ENCODE measurements at regions not wholly inside any gene's neighbourhood (a gene's known extent, or its start where the extent isn't known, plus 50 kb on each side); places are given as distances from the start of the nearest gene placed in this dataset.

DNA sequence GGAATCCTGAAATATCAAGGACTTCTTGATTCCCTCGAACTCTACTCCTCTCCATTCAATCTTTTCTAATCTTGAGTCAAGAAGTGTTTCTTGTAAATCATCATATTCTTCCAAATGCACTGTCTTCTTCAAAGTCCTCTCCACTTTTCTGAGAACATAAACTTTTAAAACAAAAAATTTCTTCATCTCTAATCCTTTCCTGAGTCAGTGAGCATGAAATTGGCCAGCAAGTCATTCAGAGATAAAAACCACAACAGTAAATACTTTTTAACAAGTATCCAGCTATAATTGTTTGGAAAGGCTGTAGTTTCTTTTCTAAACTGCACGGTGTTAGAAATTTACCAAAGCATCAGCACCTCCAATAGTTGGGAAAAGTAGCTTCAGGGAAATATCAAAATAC is 312.6 kb upstream of the GALNT5 start:
- 57 to 75% (median 58%) methylated on average over 2 of the region's 2 CpGs for WGBS, 4 donors
- Histone ChIP-seq H3K4me1 (replicated peaks in 1 of 2) (no peaks in the 10 kb centered on the region), H3K27ac (no peak overlapping the region), H3K4me3 (no peak overlapping the region), H3K9me3 (replicated peaks in 1 of 3) (no peaks in the 10 kb centered on the region), H3K36me3 (replicated peaks in 1 of 2) (no peaks in the 10 kb centered on the region), H3K27me3 (no peaks in the 10 kb centered on the region)
- DNase-seq: no peak
- TF ChIP-seq, protein P1, sequence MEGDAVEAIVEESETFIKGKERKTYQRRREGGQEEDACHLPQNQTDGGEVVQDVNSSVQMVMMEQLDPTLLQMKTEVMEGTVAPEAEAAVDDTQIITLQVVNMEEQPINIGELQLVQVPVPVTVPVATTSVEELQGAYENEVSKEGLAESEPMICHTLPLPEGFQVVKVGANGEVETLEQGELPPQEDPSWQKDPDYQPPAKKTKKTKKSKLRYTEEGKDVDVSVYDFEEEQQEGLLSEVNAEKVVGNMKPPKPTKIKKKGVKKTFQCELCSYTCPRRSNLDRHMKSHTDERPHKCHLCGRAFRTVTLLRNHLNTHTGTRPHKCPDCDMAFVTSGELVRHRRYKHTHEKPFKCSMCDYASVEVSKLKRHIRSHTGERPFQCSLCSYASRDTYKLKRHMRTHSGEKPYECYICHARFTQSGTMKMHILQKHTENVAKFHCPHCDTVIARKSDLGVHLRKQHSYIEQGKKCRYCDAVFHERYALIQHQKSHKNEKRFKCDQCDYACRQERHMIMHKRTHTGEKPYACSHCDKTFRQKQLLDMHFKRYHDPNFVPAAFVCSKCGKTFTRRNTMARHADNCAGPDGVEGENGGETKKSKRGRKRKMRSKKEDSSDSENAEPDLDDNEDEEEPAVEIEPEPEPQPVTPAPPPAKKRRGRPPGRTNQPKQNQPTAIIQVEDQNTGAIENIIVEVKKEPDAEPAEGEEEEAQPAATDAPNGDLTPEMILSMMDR (IDR thresholded peaks at IDR 0.05): no peak
- no peak for TF ChIP-seq POLR2A (IDR thresholded peaks at IDR 0.05)
- intact Hi-C loops (cut with DNase I): no loop called here

DNA sequence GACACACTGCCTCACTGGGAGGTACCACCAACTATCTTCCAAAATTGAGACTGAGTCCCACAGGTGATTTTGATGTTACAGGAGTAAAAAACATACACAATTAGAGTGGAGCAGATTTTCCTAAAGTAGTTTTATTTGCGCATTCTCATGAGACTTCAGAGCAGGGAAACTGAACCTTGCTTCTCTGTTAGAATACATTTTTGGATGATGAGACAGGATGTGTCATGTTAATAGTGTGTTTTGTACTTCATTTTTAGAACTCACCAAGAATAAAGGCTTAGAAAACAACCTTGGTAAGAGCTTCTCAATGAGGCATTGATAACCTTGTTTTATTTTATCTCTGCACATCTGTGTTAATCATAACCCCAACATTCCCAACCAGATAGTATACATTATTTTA is 310.2 kb upstream of the GALNT5 start:
- Histone ChIP-seq H3K9me3 (replicated peaks in 1 of 3) (no peaks in the 10 kb centered on the region), H3K27ac (no peak overlapping the region), H3K4me1 (replicated peaks in 1 of 2) (no peaks in the 10 kb centered on the region), H3K27me3 (no peaks in the 10 kb centered on the region), H3K4me3 (no peak overlapping the region), H3K36me3 (replicated peaks in 1 of 2) (no peaks in the 10 kb centered on the region)
- 65 to 92% (median 89%) methylated on average over 1 of the region's 1 CpG for WGBS, 4 donors
- no peak for DNase-seq
- TF ChIP-seq POLR2A (IDR thresholded peaks at IDR 0.05): no peak
- TF ChIP-seq, protein P1 (IDR thresholded peaks at IDR 0.05): no peak
- intact Hi-C loops (cut with DNase I): no loop called here

DNA sequence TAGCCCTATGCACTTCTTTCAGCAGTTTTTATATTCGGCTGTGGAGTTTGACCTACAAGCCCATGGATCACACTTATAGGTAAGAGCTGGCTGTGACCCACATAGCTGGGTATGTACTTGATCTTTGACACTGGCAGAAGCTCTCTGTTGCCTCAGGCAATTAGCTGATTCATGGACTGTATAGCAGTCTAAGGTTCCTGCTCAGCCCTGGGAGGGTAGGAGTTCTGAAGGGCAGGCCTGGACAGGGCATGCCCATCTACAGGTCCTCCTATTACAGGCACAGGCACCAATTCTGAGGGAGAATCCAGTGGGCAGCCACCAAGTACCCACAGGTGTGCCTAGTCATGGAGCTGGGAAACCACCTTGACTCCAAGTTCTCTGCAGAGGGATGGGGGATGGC is 301.8 kb upstream of the GALNT5 start:
- Histone ChIP-seq H3K4me1 (replicated peaks in 1 of 2) (no peaks in the 10 kb centered on the region), H3K4me3 (no peak overlapping the region), H3K27ac (no peak overlapping the region), H3K27me3 (no peaks in the 10 kb centered on the region), H3K9me3 (replicated peaks in 1 of 3) (peaks cover 0 to 4% (median 0%) of the 10 kb centered on the region in 3 donors), H3K36me3 (replicated peaks in 1 of 2) (no peaks in the 10 kb centered on the region)
- DNase-seq: no peak
- WGBS, 4 donors: 68 to 80% (median 76%) methylated on average over 1 of the region's 1 CpG
- intact Hi-C loops (cut with DNase I): no loop called here
- TF ChIP-seq POLR2A (IDR thresholded peaks at IDR 0.05): no peak

DNA sequence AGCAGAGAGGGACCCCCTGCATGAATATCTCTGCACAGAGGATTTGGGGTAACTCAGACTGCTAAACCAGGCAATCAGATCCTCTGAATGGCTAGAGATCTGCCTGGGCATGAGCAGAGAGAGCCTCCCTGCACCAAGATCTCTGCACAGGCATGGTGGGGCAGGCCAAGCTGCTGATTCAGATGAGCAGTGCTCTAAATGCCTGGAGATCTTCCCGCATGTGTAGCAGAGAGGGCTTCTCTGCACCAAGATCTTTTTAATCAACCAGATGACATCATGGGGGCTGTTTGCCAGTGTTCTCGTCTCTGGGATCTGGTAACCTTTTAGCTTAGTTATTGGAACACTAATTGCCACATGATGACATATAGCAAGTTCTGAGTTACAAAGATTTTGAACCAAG is 301.3 kb upstream of the GALNT5 start:
- intact Hi-C loops (cut with DNase I): no loop called here
- H3K4me3 ChIP-seq: no peak overlapping the region
- no peak overlapping the region for H3K27ac ChIP-seq
- WGBS, 4 donors: 56 to 83% (median 78%) methylated on average over 2 of the region's 2 CpGs
- peaks cover 0 to 4% (median 0%) of the 10 kb centered on the region in 3 donors for H3K9me3 ChIP-seq (replicated peaks in 1 of 3)
- TF ChIP-seq POLR2A (IDR thresholded peaks at IDR 0.05): no peak
- TF ChIP-seq, protein P1 (IDR thresholded peaks at IDR 0.05): no peak
- no peaks in the 10 kb centered on the region for H3K36me3 ChIP-seq (replicated peaks in 1 of 2)
- no peak for DNase-seq
- H3K4me1 ChIP-seq (replicated peaks in 1 of 2): no peaks in the 10 kb centered on the region
- no peaks in the 10 kb centered on the region for H3K27me3 ChIP-seq

DNA sequence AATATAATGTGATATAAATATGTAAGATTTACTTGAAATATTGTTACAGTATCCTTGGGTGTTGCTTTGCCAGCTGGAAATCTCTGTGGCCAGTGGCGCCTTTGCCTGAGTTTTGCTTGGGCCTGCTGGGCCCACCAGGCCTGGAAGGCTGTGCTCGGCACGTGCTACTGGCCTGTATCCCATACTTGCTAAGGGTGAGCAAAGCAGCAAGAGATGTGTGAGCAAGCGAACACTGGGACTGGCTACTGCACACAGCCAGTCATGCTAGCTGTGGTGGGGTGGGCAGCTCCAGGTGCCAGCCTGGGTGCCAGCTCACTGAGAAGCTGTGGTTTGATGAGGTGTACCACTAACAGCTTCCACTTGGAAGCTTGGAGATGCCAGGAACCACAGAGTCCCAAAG is 299.1 kb upstream of the GALNT5 start:
- no peak for DNase-seq
- Histone ChIP-seq H3K36me3 (replicated peaks in 1 of 2) (no peaks in the 10 kb centered on the region), H3K4me3 (no peak overlapping the region), H3K4me1 (replicated peaks in 1 of 2) (no peaks in the 10 kb centered on the region), H3K9me3 (replicated peaks in 1 of 3) (peaks cover 0 to 4% (median 0%) of the 10 kb centered on the region in 3 donors), H3K27me3 (no peaks in the 10 kb centered on the region), H3K27ac (no peak overlapping the region)
- 93 to 98% (median 95%) methylated on average over 3 to 4 of the region's 4 CpGs for WGBS, 4 donors
- intact Hi-C loops (cut with DNase I): no loop called here
- no peak for TF ChIP-seq POLR2A (IDR thresholded peaks at IDR 0.05)
- TF ChIP-seq, protein P1 (IDR thresholded peaks at IDR 0.05): no peak

All from adrenal gland (tissue), 9 donors.